K562 (cell line): ENCODE measurements at regions not wholly inside any gene's neighbourhood (a gene's known extent, or its start where the extent isn't known, plus 50 kb on each side); places are given as distances from the start of the nearest gene placed in this dataset.

ENCODE experiments used
- ATAC-seq: fragments of 200-7000 bp; cut with Tn5 transposase; 3 replicates; pipeline ENCODE4 v1.9.1; 2020; ENCODE audit warnings: moderate library complexity
- BruUV-seq: library from RNA; stranded (reverse); fragments of 400-500 nt; replicated peaks from 2 replicates; lab custom pipeline; 2021; lab: Mats Ljungman, UMichigan
- CTCF ChIA-PET: fragments of 300-600 bp; formaldehyde crosslinking; extraction: SDS; loops from one replicate; lab custom pipeline; 2021; ENCODE audit warnings: low intra/inter-chr PET ratio; lab: Yijun Ruan, JAX
- POLR2A ChIA-PET: fragments of 300-600, 350-650 bp; sonication (Branson Sonifier 250); formaldehyde crosslinking; extraction: SDS; loops from one replicate; lab custom pipeline; 2021; ENCODE audit warnings: antibody characterized with exemption, inconsistent platforms; lab: Yijun Ruan, JAX
- DNase-seq, 4 experiments: peaks; one replicate each; pipeline versions ENCODE4 v3.0.0 to v3.0.0-alpha.2; 2011 to 2018; ENCODE audit warnings: low spot score in 3 of 4, mixed read lengths in 3 of 4; ENCODE audit errors: extremely low read depth in 1 of 4
- FAIRE-seq: peaks from 2 replicates; lab custom pipeline; 2011; peaks lifted over from hg19 to GRCh38; lab: Jason Lieb, UNC
- H2AFZ ChIP-seq: 2 replicates; pipeline ENCODE4 v1.6.0; 2011; ENCODE audit warnings: low read depth, low read length, control low read depth, inconsistent platforms
- H3K27ac ChIP-seq: fragments of 200-600 bp; 3 replicates; pipeline ENCODE4 v1.8.0; 2011; ENCODE audit warnings: low read depth, mild to moderate bottlenecking, control low read depth, inconsistent platforms, low read length, moderate library complexity, mixed read lengths; ENCODE audit errors: extremely low read depth
- H3K27me3 ChIP-seq, 2 experiments: fragments of 300-600 bp in 1 of 2; 2 replicates in 1 of 2; 3 replicates in 1 of 2; pipeline versions ENCODE4 v1.6.0 to v1.8.0; 2011; ENCODE audit warnings: inconsistent platforms in 2 of 2, low read length in 2 of 2, mild to moderate bottlenecking in 1 of 2, mixed read lengths in 1 of 2, moderate library complexity in 1 of 2; ENCODE audit not compliant: control insufficient read depth in 2 of 2, insufficient read depth in 2 of 2
- H3K36me3 ChIP-seq: fragments of 300-600 bp; 3 replicates; pipeline ENCODE4 v1.8.0; 2011; ENCODE audit warnings: mild to moderate bottlenecking, low read length, inconsistent platforms; ENCODE audit not compliant: control insufficient read depth, insufficient read depth
- H3K4me1 ChIP-seq, 2 experiments: fragments of 200-600 bp in 1 of 2; replicated peaks in 1 of 2; 2 replicates in 1 of 2; 3 replicates in 1 of 2; pipeline versions ENCODE4 v1.5.1 to v1.8.0; 2011; ENCODE audit warnings: inconsistent platforms in 2 of 2, low read length in 2 of 2, mild to moderate bottlenecking in 1 of 2, mixed read lengths in 1 of 2, moderate library complexity in 1 of 2; ENCODE audit not compliant: control insufficient read depth in 2 of 2, insufficient read depth in 2 of 2
- H3K4me2 ChIP-seq: 2 replicates; pipeline ENCODE4 v1.6.1; 2011; ENCODE audit warnings: low read length, control low read depth, inconsistent platforms, mixed read lengths; ENCODE audit not compliant: insufficient read depth
- H3K4me3 ChIP-seq: fragments of 200-600 bp; sonication (generic), shearing (Covaris generic); 2 replicates; pipeline ENCODE4 v1.5.1; 2016; ENCODE audit warnings: control low read depth, inconsistent platforms
- H3K79me2 ChIP-seq: fragments of 200-600 bp; 3 replicates; pipeline ENCODE4 v1.8.0; 2011; ENCODE audit warnings: low read length, inconsistent platforms; ENCODE audit not compliant: control insufficient read depth, insufficient read depth
- H3K9ac ChIP-seq, 2 experiments: 2 replicates each; pipeline versions ENCODE4 v1.6.0 to v1.6.1; 2011; ENCODE audit warnings: low read depth in 2 of 2, low read length in 2 of 2, control low read depth in 1 of 2, inconsistent platforms in 1 of 2, mild to moderate bottlenecking in 1 of 2, mixed read lengths in 1 of 2; ENCODE audit not compliant: insufficient read depth in 1 of 2
- H3K9me1 ChIP-seq: one replicate; pipeline ENCODE4 v1.6.0; 2011; ENCODE audit warnings: inconsistent platforms, mild to moderate bottlenecking, low read length, moderate library complexity; ENCODE audit not compliant: control insufficient read depth, insufficient read depth
- H3K9me3 ChIP-seq: replicated peaks from 2 replicates; pipeline ENCODE4 v1.5.1; 2011; ENCODE audit warnings: low read depth, low read length, inconsistent platforms; ENCODE audit not compliant: control insufficient read depth, insufficient read depth
- H4K20me1 ChIP-seq: replicated peaks from 2 replicates; pipeline ENCODE4 v1.6.1; 2011; ENCODE audit warnings: low read length, inconsistent platforms, mixed read lengths; ENCODE audit not compliant: control insufficient read depth, insufficient read depth
- BCL6 ChIP-seq: fragments of 250-450 bp; sonication (Bioruptor Pico); IDR thresholded peaks from 2 replicates; pipeline ENCODE4 v1.4.0; 2020
- HDAC8 ChIP-seq: fragments of 450-650 bp; IDR thresholded peaks from 2 replicates; pipeline ENCODE4 v1.6.1; 2016; ENCODE audit warnings: mild to moderate bottlenecking, missing genetic modification characterization, moderate library complexity, missing compliant biosample characterization
- JUND ChIP-seq, 2 experiments: IDR thresholded peaks; 2 replicates in 1 of 2; 3 replicates in 1 of 2; pipeline ENCODE4 v1.6.1; 2011; ENCODE audit warnings: borderline replicate concordance in 2 of 2, low read depth in 2 of 2, low read length in 2 of 2, improper control_type of control experiment in 1 of 2, missing biosample characterization in 1 of 2, missing genetic modification characterization in 1 of 2, missing genetic modification reagents in 1 of 2
- KLF16 ChIP-seq: IDR thresholded peaks from 2 replicates; pipeline ENCODE4 v1.6.1; 2016; ENCODE audit warnings: antibody characterized with exemption
- MTA1 ChIP-seq: fragments of 450-650 bp; IDR thresholded peaks from 2 replicates; pipeline ENCODE4 v1.6.1; 2017; ENCODE audit warnings: borderline replicate concordance
- SRSF7 ChIP-seq: fragments of 200-400 bp; formaldehyde crosslinking; optimal IDR thresholded peaks from 2 replicates; pipeline ENCODE3; 2017; ENCODE audit warnings: mild to moderate bottlenecking, low read depth, low read length
- ZNF253 ChIP-seq: fragments of 250-450 bp; sonication (Bioruptor Pico); conservative IDR thresholded peaks from 2 replicates; pipeline ENCODE4 v1.6.1; 2021; ENCODE audit warnings: mild to moderate bottlenecking
- ZNF311 ChIP-seq: fragments of 250-450 bp; sonication (Bioruptor Pico); IDR thresholded peaks from 2 replicates; pipeline ENCODE4 v1.4.0; 2020; ENCODE audit warnings: mild to moderate bottlenecking, moderate library complexity
- WGBS: fragments of 100-300 bp; shearing (Covaris generic); methylation state at CpG from one replicate; pipeline ENCODE4 v1.1.6; 2016; ENCODE audit warnings: low coverage, mixed read lengths; ENCODE audit not compliant: insufficient coverage; ENCODE audit errors: missing lambda C conversion rate; 5-methylcytosine and 5-hydroxymethylcytosine counted together
- in situ Hi-C: fragments of 300-500 bp; cut with MboI; formaldehyde crosslinking; loops from 4 replicates; pipeline ENCODE4 v1.15.0; 2018; ENCODE audit warnings: inconsistent platforms, mixed read lengths
- intact Hi-C: fragments of 100-400 bp; cut with micrococcal nuclease; formaldehyde crosslinking; loops from 2 replicates; pipeline ENCODE4 v1.14.2; 2022
- TF ChIP-seq, protein P1 (sequence below): fragments of 450-650 bp; IDR thresholded peaks from 2 replicates; pipeline ENCODE4 v1.6.1; 2016; ENCODE audit warnings: borderline replicate concordance
- TF ChIP-seq, protein P2 (sequence below): fragments of 250-450 bp; sonication (Bioruptor Pico); IDR thresholded peaks from 2 replicates; pipeline ENCODE4 v1.4.0; 2020; ENCODE audit warnings: borderline replicate concordance
- TF ChIP-seq, protein P3 (sequence below), 2 experiments: fragments of 450-650 bp in 1 of 2; sonication (generic) in 1 of 2; formaldehyde crosslinking; conservative IDR thresholded peaks; 2 replicates each; pipeline versions ENCODE4 v1.4.0 to v1.8.1; 2020 to 2022; ENCODE audit warnings: mild to moderate bottlenecking in 1 of 2, missing genetic modification reagents in 1 of 2
- TF ChIP-seq, protein P4 (sequence below): fragments of 250-450 bp; sonication (Bioruptor Pico); IDR thresholded peaks from 2 replicates; pipeline ENCODE4 v1.5.0; 2020; ENCODE audit warnings: mild to moderate bottlenecking

DNA sequence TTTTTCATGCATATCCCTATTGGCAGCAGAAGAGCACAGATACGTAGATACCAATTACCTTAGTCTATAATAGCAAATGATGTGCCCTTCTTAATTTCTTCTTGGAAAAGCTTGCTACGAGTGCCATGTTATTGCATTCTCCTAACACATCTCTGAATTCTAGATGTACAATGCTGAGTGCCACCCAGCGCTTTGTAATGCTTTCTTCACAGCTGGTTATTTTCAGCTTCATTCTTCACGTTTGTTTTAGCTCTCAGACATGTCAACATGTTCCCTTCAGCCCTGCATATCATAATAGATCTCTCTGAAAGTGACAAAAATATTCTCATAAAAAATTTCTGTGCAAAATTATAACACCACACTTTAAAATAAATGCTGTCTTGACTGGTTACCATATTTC, 981.2 kb downstream of the TTLL7 start:
- ChIA-PET CTCF (no interaction called here), POLR2A (no interaction called here)
- no peak overlapping the region for H3K27ac ChIP-seq
- H3K9me1 ChIP-seq, result no peaks in the 10 kb centered on the region
- no peak for TF ChIP-seq SRSF7
- TF ChIP-seq HDAC8 (tag), result no peak
- TF ChIP-seq, protein P1, sequence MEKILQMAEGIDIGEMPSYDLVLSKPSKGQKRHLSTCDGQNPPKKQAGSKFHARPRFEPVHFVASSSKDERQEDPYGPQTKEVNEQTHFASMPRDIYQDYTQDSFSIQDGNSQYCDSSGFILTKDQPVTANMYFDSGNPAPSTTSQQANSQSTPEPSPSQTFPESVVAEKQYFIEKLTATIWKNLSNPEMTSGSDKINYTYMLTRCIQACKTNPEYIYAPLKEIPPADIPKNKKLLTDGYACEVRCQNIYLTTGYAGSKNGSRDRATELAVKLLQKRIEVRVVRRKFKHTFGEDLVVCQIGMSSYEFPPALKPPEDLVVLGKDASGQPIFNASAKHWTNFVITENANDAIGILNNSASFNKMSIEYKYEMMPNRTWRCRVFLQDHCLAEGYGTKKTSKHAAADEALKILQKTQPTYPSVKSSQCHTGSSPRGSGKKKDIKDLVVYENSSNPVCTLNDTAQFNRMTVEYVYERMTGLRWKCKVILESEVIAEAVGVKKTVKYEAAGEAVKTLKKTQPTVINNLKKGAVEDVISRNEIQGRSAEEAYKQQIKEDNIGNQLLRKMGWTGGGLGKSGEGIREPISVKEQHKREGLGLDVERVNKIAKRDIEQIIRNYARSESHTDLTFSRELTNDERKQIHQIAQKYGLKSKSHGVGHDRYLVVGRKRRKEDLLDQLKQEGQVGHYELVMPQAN, result no peak
- no peak for TF ChIP-seq MTA1
- no peak for TF ChIP-seq ZNF253 (CRISPR knock-in tag)
- no peak for TF ChIP-seq JUND (IDR thresholded peaks at IDR 0.05; ENCODE audit: borderline replicate concordance, low read depth, low read length)
- TF ChIP-seq JUND (tag; IDR thresholded peaks at IDR 0.05; ENCODE audit: borderline replicate concordance, low read depth, low read length), result no peak
- TF ChIP-seq, protein P2, sequence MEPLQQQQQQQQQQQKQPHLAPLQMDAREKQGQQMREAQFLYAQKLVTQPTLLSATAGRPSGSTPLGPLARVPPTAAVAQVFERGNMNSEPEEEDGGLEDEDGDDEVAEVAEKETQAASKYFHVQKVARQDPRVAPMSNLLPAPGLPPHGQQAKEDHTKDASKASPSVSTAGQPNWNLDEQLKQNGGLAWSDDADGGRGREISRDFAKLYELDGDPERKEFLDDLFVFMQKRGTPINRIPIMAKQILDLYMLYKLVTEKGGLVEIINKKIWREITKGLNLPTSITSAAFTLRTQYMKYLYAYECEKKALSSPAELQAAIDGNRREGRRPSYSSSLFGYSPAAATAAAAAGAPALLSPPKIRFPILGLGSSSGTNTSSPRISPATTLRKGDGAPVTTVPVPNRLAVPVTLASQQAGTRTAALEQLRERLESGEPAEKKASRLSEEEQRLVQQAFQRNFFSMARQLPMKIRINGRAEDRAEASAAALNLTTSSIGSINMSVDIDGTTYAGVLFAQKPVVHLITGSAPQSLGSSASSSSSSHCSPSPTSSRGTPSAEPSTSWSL (CRISPR knock-in tag), result no peak
- no peak for TF ChIP-seq BCL6 (CRISPR knock-in tag)
- TF ChIP-seq, protein P3, sequence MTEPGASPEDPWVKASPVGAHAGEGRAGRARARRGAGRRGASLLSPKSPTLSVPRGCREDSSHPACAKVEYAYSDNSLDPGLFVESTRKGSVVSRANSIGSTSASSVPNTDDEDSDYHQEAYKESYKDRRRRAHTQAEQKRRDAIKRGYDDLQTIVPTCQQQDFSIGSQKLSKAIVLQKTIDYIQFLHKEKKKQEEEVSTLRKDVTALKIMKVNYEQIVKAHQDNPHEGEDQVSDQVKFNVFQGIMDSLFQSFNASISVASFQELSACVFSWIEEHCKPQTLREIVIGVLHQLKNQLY (CRISPR knock-in tag; conservative IDR thresholded peaks at IDR 0.05), result no peak
- TF ChIP-seq, protein P4, sequence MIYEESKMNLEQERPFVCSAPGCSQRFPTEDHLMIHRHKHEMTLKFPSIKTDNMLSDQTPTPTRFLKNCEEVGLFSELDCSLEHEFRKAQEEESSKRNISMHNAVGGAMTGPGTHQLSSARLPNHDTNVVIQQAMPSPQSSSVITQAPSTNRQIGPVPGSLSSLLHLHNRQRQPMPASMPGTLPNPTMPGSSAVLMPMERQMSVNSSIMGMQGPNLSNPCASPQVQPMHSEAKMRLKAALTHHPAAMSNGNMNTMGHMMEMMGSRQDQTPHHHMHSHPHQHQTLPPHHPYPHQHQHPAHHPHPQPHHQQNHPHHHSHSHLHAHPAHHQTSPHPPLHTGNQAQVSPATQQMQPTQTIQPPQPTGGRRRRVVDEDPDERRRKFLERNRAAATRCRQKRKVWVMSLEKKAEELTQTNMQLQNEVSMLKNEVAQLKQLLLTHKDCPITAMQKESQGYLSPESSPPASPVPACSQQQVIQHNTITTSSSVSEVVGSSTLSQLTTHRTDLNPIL, result no peak
- no peak for TF ChIP-seq ZNF311 (CRISPR knock-in tag)
- TF ChIP-seq KLF16, result no peak
- intact Hi-C loops (no loop called here), in situ Hi-C loops (no loop called here)
- no peak overlapping the region for H2AFZ ChIP-seq
- FAIRE-seq (no peak), DNase-seq (no peak), ATAC-seq (no peak)
- no peaks in the 10 kb centered on the region for H3K9me3 ChIP-seq
- H3K79me2 ChIP-seq, result no peaks in the 10 kb centered on the region
- no peaks in the 10 kb centered on the region for H3K4me1 ChIP-seq
- H3K9ac ChIP-seq, result no peak overlapping the region
- H3K4me2 ChIP-seq, result no peak overlapping the region
- H3K27me3 ChIP-seq, result no peaks in the 10 kb centered on the region
- no peaks in the 10 kb centered on the region for H3K36me3 ChIP-seq
- BruUV-seq, result no TSS peak
- no peaks in the 10 kb centered on the region for H4K20me1 ChIP-seq
- H3K4me3 ChIP-seq, result no peak overlapping the region
- 0% methylated on average over 4 of the region's 4 CpGs for WGBS
